Prostate gland (tissue), 2 donors: ENCODE measurements at regions not wholly inside any gene's neighbourhood (a gene's known extent, or its start where the extent isn't known, plus 50 kb on each side); places are given as distances from the start of the nearest gene placed in this dataset.

Experiments
- DNase-seq: peaks from one replicate; pipeline ENCODE4 v3.0.0-alpha.2; 2019; ENCODE audit warnings: low spot score
- H3K27ac ChIP-seq, 2 donors: fragments of 200-600 bp; sonication (generic); 2 replicates each; pipeline ENCODE4 v1.5.1; 2017 to 2019
- H3K27me3 ChIP-seq: fragments of 200-600 bp; sonication (generic); replicated peaks from 2 replicates; pipeline ENCODE4 v1.5.1; 2019; ENCODE audit not compliant: insufficient read depth
- H3K36me3 ChIP-seq, 2 donors: fragments of 200-600 bp; sonication (generic); 1 replicate in 1 of 2; 2 replicates in 1 of 2; pipeline versions ENCODE4 v1.5.1 to v1.8.1; 2017 to 2019
- H3K4me1 ChIP-seq: fragments of 200-600 bp; sonication (generic); replicated peaks from 2 replicates; pipeline ENCODE4 v1.5.1; 2019
- H3K4me3 ChIP-seq, 2 donors: fragments of 200-600 bp; sonication (generic); 2 replicates each; pipeline ENCODE4 v1.5.1; 2017 to 2019
- H3K9me3 ChIP-seq: fragments of 200-600 bp; sonication (generic); 2 replicates; pipeline ENCODE4 v1.5.1; 2017
- CTCF ChIP-seq, 4 experiments: fragments of 200-600 bp in 2 of 4; fragments of 450-650 bp in 2 of 4; sonication (generic) in 2 of 4; IDR thresholded peaks; 1 replicate in 3 of 4; 2 replicates in 1 of 4; pipeline ENCODE4 v1.5.1; 2016 to 2019; ENCODE audit warnings: antibody characterized with exemption in 4 of 4, mild to moderate bottlenecking in 2 of 4, moderate library complexity in 2 of 4
- POLR2A ChIP-seq: fragments of 450-650 bp; IDR thresholded peaks from one replicate; pipeline ENCODE4 v1.6.1; 2016; ENCODE audit warnings: antibody characterized with exemption, mild to moderate bottlenecking
- POLR2AphosphoS5 ChIP-seq: sonication (generic); formaldehyde crosslinking; IDR thresholded peaks from one replicate; pipeline ENCODE4 v1.6.1; 2017; ENCODE audit warnings: antibody characterized with exemption
- WGBS: methylation state at CpG from one replicate; pipeline ENCODE4 v1.1.5; 2018; 5-methylcytosine and 5-hydroxymethylcytosine counted together
- intact Hi-C: fragments of 100-400 bp; cut with DNase I; formaldehyde crosslinking; loops from one replicate; pipeline ENCODE4 v1.14.2; 2022

- TF ChIP-seq CTCF (IDR thresholded peaks at IDR 0.05) (no peak), POLR2AphosphoS5 (no peak), POLR2A (no peak)
- H3K9me3 ChIP-seq = no peaks in the 10 kb centered on the region
- no peaks in the 10 kb centered on the region for H3K27me3 ChIP-seq
- no peaks in the 10 kb centered on the region for H3K4me1 ChIP-seq
- WGBS = 64% methylated on average over 2 of the region's 2 CpGs
- no peak for DNase-seq
- peak overlapping the region; percentile 40 to 72 for H3K27ac ChIP-seq
- H3K4me3 ChIP-seq = no peak overlapping the region
- intact Hi-C loops = loop anchor here (1.0 to 5.0 kb wide), 3 partner anchors 78 to 360 kb away; partner anchors contain the start of gene SGCE
- no peaks in the 10 kb centered on the region for H3K36me3 ChIP-seq
Observed at GRCh38 chr7:94296881-94297280, 97.8 kb upstream of the COL1A2 start.

GRCh38 chr7:94297397-94297838 lies 97.3 kb upstream of the COL1A2 start:
- intact Hi-C loops = loop anchor here (2.0 to 5.0 kb wide), 2 partner anchors 77 to 360 kb away; partner anchors contain the start of gene SGCE
- Histone ChIP-seq H3K4me1 (no peaks in the 10 kb centered on the region), H3K27ac (peak overlapping the region; percentile 59 to 72), H3K9me3 (no peaks in the 10 kb centered on the region), H3K36me3 (no peaks in the 10 kb centered on the region), H3K27me3 (no peaks in the 10 kb centered on the region), H3K4me3 (no peak overlapping the region)
- WGBS = 38% methylated on average over 5 of the region's 5 CpGs
- no peak for DNase-seq
- TF ChIP-seq POLR2AphosphoS5 (peak; percentile 38), CTCF (IDR thresholded peaks at IDR 0.05) (no peak), POLR2A (no peak)

GRCh38 chr7:94298943-94299342 lies 95.8 kb upstream of the COL1A2 start:
- WGBS = 45% methylated on average over 3 of the region's 3 CpGs
- Histone ChIP-seq H3K4me3 (no peak overlapping the region), H3K27me3 (no peaks in the 10 kb centered on the region), H3K9me3 (no peaks in the 10 kb centered on the region), H3K27ac (peak overlapping the region; percentile 59 to 62), H3K4me1 (no peaks in the 10 kb centered on the region), H3K36me3 (no peaks in the 10 kb centered on the region)
- DNase-seq = no peak
- intact Hi-C loops = loop anchor here (5.0 kb wide), 1 partner anchor 358 kb away; the partner anchor contains the start of gene SGCE
- no peak for TF ChIP-seq POLR2A
- TF ChIP-seq POLR2AphosphoS5 = no peak
- no peak for TF ChIP-seq CTCF (IDR thresholded peaks at IDR 0.05)

- Histone ChIP-seq H3K27ac (peak overlapping the region; percentile 28 to 59), H3K4me1 (no peaks in the 10 kb centered on the region), H3K27me3 (no peaks in the 10 kb centered on the region), H3K4me3 (no peak overlapping the region), H3K9me3 (no peaks in the 10 kb centered on the region), H3K36me3 (no peaks in the 10 kb centered on the region)
- 70% methylated on average over 8 of the region's 8 CpGs for WGBS
- TF ChIP-seq CTCF (IDR thresholded peaks at IDR 0.05) = no peak
- no peak for TF ChIP-seq POLR2A
- TF ChIP-seq POLR2AphosphoS5 = no peak
- no peak for DNase-seq
- intact Hi-C loops = loop anchor here (2.0 kb wide), 1 partner anchor 54 kb away; no protein-coding TSS in a partner anchor
Observed at GRCh38 chr7:94300176-94300835, 94.4 kb upstream of the COL1A2 start.
